ENCODE measurements at regions not wholly inside any gene's neighbourhood (a gene's known extent, or its start where the extent isn't known, plus 50 kb on each side); places are given as distances from the start of the nearest gene placed in this dataset.
"Not testable (repeated sequence)": the region's sequence is repeated elsewhere in the genome, so short reads cannot be mapped to it uniquely, and the experiment has no call there.

GRCh38 chr10:123270221-123270620, 116.0 kb downstream of the BUB3 start:
- DNase-seq (ENCODE audit: low read depth, low spot score): no peak

GRCh38 chr10:123270806-123271205, 116.6 kb downstream of the BUB3 start:
- no peak for DNase-seq (ENCODE audit: low read depth, low spot score)

DNA sequence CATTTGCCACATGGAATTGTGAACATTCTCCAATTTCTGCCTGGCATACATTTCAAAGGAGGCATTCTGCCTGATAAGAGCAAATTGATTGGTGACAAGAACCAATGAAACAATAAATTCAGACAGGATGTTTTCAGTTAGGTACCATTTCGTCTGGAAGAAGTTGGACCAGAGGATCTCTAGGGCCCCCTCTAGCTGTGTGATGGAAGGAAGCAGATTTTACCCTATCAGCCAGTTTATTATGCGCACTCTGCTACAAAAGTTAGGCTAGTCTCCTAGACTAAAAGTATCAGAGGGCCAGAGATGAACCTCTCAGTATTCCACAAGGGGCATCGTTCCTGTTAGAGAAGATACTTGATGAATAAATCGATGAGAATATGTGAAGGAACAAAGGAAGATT, 118.0 kb downstream of the BUB3 start:
- no peak for DNase-seq (ENCODE audit: low read depth, low spot score)

- DNase-seq (ENCODE audit: low read depth, low spot score): no peak
Measured at GRCh38 chr10:123274306-123275135, 120.3 kb downstream of the BUB3 start.

- DNase-seq (ENCODE audit: low read depth, low spot score): no peak
Measured at GRCh38 chr10:123275136-123275564, 120.9 kb downstream of the BUB3 start.

GRCh38 chr10:123278445-123278844, 124.2 kb downstream of the BUB3 start:
- no peak for DNase-seq (ENCODE audit: low read depth, low spot score)

GRCh38 chr10:123283371-123283770, 129.2 kb downstream of the BUB3 start:
- not testable (repeated sequence) for DNase-seq (ENCODE audit: low read depth, low spot score)

DNA sequence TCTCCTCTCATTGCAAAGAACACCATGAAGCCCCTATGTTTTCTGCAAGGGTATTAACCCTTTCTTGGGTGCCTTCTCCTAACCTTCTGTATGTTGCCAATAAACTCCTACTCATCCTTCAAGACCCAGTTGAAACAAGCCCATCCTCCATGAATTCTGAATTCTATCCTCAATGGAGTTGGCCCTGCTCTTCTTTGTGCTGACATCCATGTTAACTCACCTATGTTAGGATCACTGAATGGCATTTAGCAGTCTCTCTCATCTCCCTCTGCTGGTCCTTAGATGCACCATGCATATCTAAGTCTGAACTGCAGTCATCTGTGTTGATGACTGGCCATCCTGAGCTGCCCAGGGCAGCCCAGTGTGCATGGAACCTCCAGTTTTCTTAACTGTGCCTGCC, 129.8 kb downstream of the BUB3 start:
- no peak for DNase-seq (ENCODE audit: low read depth, low spot score)

- DNase-seq (ENCODE audit: low read depth, low spot score): no peak
Measured at GRCh38 chr10:123287594-123288247, 133.5 kb downstream of the BUB3 start.

DNA sequence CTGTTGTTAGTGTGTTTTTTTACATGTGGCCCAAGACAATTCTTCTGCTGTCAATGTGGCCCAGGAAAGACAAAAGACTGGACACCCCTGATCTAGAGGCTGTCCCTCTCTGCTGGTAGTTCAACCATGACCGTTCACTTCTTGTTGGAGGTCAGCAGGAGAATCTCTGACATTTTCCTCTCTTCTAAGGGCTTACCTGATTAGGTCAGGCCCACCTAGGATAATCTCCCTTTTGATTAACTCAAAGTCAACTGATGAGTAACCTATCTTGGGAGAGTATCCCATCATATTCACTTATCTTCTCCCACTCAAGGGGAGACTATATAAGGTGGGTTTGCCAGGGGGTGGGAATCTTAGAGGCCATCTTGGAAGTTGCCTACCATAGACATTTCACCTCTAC, 135.2 kb downstream of the BUB3 start:
- DNase-seq (ENCODE audit: low read depth, low spot score): no peak

GRCh38 chr10:123294109-123294508, 139.9 kb downstream of the BUB3 start:
- no peak for DNase-seq (ENCODE audit: low read depth, low spot score)

DNA sequence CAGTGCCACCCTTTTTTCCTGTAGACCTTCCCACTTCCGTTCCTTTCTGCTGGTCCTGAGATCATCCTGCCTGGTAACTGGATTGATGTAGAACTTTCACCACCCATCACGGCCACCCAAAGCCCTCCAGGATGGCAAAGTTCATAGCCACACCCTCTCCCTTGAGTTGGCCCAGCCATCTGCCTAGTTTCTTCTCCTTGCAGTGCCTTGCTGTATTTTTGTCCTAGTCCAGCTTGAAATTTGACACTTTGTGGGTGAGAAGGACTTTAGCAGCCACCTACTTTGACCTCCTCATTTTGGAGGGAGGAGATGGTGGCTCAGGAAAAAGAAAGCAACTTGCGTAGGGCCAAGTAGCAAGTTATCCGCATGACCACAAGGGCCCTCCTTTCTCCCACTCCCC, 140.7 kb downstream of the BUB3 start:
- DNase-seq (ENCODE audit: low read depth, low spot score): no peak

DNA sequence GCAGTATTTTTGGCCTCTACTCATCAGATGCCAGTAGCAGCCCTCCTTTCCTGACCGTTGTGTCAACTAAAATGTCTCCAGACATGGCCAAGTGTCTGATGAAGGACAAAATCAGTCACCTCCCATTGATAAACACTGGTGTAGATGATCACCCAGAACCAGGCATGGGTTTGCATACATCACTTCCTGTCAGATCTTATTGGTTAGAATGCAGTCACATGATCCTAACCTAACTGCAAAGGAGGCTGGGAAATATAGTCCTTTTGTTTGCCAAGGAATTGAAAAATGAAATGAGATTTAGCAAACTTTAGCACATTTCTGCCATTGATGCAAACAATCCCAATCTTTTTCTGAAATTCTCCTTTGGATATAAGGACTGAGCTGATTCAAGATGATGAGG, 141.4 kb downstream of the BUB3 start:
- no peak for DNase-seq (ENCODE audit: low read depth, low spot score)

- DNase-seq (ENCODE audit: low read depth, low spot score): no peak
Measured at GRCh38 chr10:123297175-123297574, 143.0 kb downstream of the BUB3 start.

DNA sequence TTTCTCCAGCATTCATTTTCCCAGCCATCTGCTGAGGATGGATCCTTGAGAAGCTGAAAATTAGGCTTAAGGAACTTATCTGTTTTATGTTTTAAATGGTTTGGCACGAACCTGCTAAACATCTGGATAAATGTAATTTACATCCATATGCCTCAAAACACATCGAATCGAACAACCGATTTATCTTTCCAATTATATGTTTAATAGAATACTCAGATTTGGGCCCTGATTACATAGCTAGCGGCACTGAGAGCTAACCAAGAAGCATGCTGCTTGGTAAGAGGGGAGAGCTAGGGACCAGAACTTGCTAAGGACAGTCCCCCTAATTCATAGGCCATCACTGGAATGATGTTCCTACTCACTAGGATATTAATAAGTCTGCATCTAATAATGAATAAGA, 144.4 kb downstream of the BUB3 start:
- no peak for DNase-seq (ENCODE audit: low read depth, low spot score)

- no peak for DNase-seq (ENCODE audit: low read depth, low spot score)
Measured at GRCh38 chr10:123299598-123299997, 145.4 kb downstream of the BUB3 start.

GRCh38 chr10:123301077-123301857, 147.1 kb downstream of the BUB3 start:
- DNase-seq (ENCODE audit: low read depth, low spot score): no peak

DNA sequence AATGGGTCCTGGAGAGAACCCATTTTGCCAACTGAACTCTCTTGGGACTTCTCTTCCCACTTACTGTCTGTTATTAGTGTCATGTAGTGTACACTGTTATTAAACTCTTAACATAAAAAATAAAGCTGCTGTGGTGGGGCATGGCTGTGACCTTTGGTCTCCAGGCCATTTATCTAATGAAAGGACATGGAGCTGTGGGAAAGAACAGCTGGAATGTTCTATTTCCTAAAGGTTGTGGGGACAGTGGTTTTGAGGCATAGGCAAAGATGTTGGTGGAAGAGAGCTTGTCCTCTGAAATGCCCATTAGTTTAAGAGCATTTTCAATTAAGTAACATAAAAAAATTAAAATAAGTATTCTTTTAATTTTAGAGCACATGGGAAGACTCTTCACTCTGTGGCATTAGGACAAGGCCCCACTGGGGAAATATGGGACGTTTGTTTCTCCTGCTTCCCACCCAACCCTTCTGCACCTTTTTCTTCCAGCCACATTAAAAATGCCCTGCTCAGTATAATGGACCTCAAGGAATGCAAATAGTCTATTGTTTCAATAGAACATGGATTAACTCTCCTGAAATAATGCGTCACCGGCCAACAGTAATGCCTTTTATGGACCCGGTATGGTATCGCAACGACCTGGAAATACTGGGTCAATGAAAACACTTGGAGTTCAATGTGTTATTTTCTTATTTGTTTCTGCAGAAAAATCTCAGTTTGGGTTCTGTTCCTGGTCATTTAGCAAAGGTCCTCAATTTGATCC, 149.6 kb downstream of the BUB3 start:
- DNase-seq (ENCODE audit: low read depth, low spot score): no peak

GRCh38 chr10:123305671-123306070, 151.5 kb downstream of the BUB3 start:
- DNase-seq (ENCODE audit: low read depth, low spot score): no peak

- DNase-seq (ENCODE audit: low read depth, low spot score): no peak
Measured at GRCh38 chr10:123306290-123306689, 152.1 kb downstream of the BUB3 start.

GRCh38 chr10:123309731-123310130, 155.5 kb downstream of the BUB3 start:
- no peak for DNase-seq (ENCODE audit: low read depth, low spot score)

DNA sequence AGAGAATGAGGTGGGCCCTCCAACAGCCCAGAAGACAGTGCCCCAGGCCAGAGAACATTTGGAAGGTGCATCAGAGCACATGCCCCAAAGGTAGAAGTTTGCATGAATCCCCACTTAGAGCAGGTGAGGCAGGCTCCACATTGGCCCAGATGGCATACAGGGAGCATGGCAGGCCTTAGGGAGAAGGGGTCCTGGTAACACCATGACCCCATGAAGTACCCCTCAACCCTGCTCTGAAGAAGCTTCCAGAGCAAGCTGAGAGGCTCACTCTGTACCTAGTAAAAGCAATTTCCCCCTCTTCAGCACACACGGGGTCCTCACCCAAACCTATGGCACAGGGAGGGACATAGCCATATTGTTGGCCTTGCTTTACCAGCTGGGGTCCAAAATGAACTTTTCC, 162.6 kb downstream of the BUB3 start:
- DNase-seq (ENCODE audit: low read depth, low spot score): no peak
